GM21619 (cell line): ENCODE measurements at regions not wholly inside any gene's neighbourhood (a gene's known extent, or its start where the extent isn't known, plus 50 kb on each side); places are given as distances from the start of the nearest gene placed in this dataset.
A peak's percentile ranks its signal among the peaks of the same experiment; 100 is the strongest.
"Not testable (repeated sequence)": the region's sequence is repeated elsewhere in the genome, so short reads cannot be mapped to it uniquely, and the experiment has no call there.

ENCODE experiments used
- ATAC-seq: cut with Tn5 transposase; IDR thresholded peaks from one replicate; pipeline ENCODE4 v1.9.1; 2021; ENCODE audit not compliant: unreplicated experiment

GRCh38 chr9:79471580-79472543 is 99.9 kb upstream of the TLE4 start:
- ATAC-seq, result no peak

- no peak for ATAC-seq
Measured at GRCh38 chr9:79473704-79474103, 98.1 kb upstream of the TLE4 start.

GRCh38 chr9:79477241-79477840 is 94.4 kb upstream of the TLE4 start:
- ATAC-seq, result no peak

- peak; percentile 69 for ATAC-seq
Measured at GRCh38 chr9:79477955-79478771, 93.6 kb upstream of the TLE4 start.

GRCh38 chr9:79480639-79481038 is 91.1 kb upstream of the TLE4 start:
- ATAC-seq, result no peak

GRCh38 chr9:79481846-79482477 is 89.8 kb upstream of the TLE4 start:
- ATAC-seq, result no peak

GRCh38 chr9:79485258-79485657 is 86.5 kb upstream of the TLE4 start:
- ATAC-seq, result no peak

GRCh38 chr9:79489261-79490000 is 82.3 kb upstream of the TLE4 start:
- ATAC-seq, result no peak

- ATAC-seq, result no peak
Measured at GRCh38 chr9:79490657-79491248, 81.0 kb upstream of the TLE4 start.

- no peak for ATAC-seq
Measured at GRCh38 chr9:79492092-79493009, 79.4 kb upstream of the TLE4 start.

- ATAC-seq, result not testable (repeated sequence)
Measured at GRCh38 chr9:79500196-79500864, 71.4 kb upstream of the TLE4 start.

- no peak for ATAC-seq
Measured at GRCh38 chr9:79501546-79501945, 70.2 kb upstream of the TLE4 start.

- no peak for ATAC-seq
Measured at GRCh38 chr9:79507801-79508200, 64.0 kb upstream of the TLE4 start.

GRCh38 chr9:79512251-79512650 is 59.5 kb upstream of the TLE4 start:
- no peak for ATAC-seq
